H9 (cell line): ENCODE measurements at regions not wholly inside any gene's neighbourhood (a gene's known extent, or its start where the extent isn't known, plus 50 kb on each side); places are given as distances from the start of the nearest gene placed in this dataset.

Source experiments
- DNase-seq: peaks from one replicate; pipeline ENCODE4 v3.0.0-alpha.2; 2017
- H2AFZ ChIP-seq: one replicate; pipeline ENCODE4 v1.6.1; 2013; ENCODE audit warnings: mild to moderate bottlenecking, low read length, control low read depth, moderate library complexity
- H2AK5ac ChIP-seq: 2 replicates; pipeline ENCODE4 v1.6.1; 2013; ENCODE audit warnings: low read length, control low read depth, mixed read lengths; ENCODE audit not compliant: insufficient read length
- H2BK120ac ChIP-seq: one replicate; pipeline ENCODE4 v1.6.1; 2013; ENCODE audit warnings: low read depth, mild to moderate bottlenecking, low read length, control low read depth, inconsistent platforms; ENCODE audit not compliant: poor library complexity, severe bottlenecking
- H2BK12ac ChIP-seq: 2 replicates; pipeline ENCODE4 v1.6.1; 2013; ENCODE audit warnings: low read length, control low read depth, mixed read lengths, low read depth; ENCODE audit not compliant: insufficient read length
- H2BK15ac ChIP-seq: 2 replicates; pipeline ENCODE4 v1.6.1; 2013; ENCODE audit warnings: low read depth, low read length, control low read depth
- H2BK20ac ChIP-seq: one replicate; pipeline ENCODE4 v1.6.1; 2013; ENCODE audit warnings: low read depth, mild to moderate bottlenecking, low read length, control low read depth, inconsistent platforms; ENCODE audit not compliant: poor library complexity, severe bottlenecking
- H2BK5ac ChIP-seq: 2 replicates; pipeline ENCODE4 v1.6.1; 2013; ENCODE audit warnings: low read length, control low read depth, mixed read lengths; ENCODE audit not compliant: insufficient read length
- H3K14ac ChIP-seq: 2 replicates; pipeline ENCODE4 v1.6.1; 2013; ENCODE audit warnings: low read length, control low read depth; ENCODE audit not compliant: insufficient read depth
- H3K18ac ChIP-seq: 2 replicates; pipeline ENCODE4 v1.6.1; 2013; ENCODE audit warnings: low read depth, mild to moderate bottlenecking, mixed read lengths, low read length, control low read depth; ENCODE audit not compliant: insufficient read length
- H3K23ac ChIP-seq: 2 replicates; pipeline ENCODE4 v1.6.1; 2013; ENCODE audit warnings: low read length, control low read depth, mixed read lengths, low read depth; ENCODE audit not compliant: insufficient read length
- H3K23me2 ChIP-seq: 2 replicates; pipeline ENCODE4 v1.6.1; 2013; ENCODE audit warnings: low read depth, mild to moderate bottlenecking, mixed read lengths, low read length, control low read depth; ENCODE audit not compliant: insufficient read length, poor library complexity, severe bottlenecking
- H3K27ac ChIP-seq: 2 replicates; pipeline ENCODE4 v1.5.1; 2013; ENCODE audit warnings: low read length, control low read depth, mixed read lengths, low read depth; ENCODE audit not compliant: insufficient read length
- H3K27me3 ChIP-seq: 2 replicates; pipeline ENCODE4 v1.6.1; 2013; ENCODE audit warnings: low read length, control low read depth, inconsistent platforms; ENCODE audit not compliant: insufficient read depth
- H3K4ac ChIP-seq: 2 replicates; pipeline ENCODE4 v1.6.1; 2013; ENCODE audit warnings: low read depth, mild to moderate bottlenecking, control low read depth, inconsistent platforms, low read length, moderate library complexity
- H3K4me1 ChIP-seq: 2 replicates; pipeline ENCODE4 v1.6.1; 2013; ENCODE audit warnings: low read length, control low read depth, inconsistent platforms; ENCODE audit not compliant: insufficient read depth
- H3K4me2 ChIP-seq: 2 replicates; pipeline ENCODE4 v1.6.1; 2013; ENCODE audit warnings: low read length, control low read depth, mixed read lengths; ENCODE audit not compliant: insufficient read length, insufficient read depth
- H3K56ac ChIP-seq: 2 replicates; pipeline ENCODE4 v1.6.1; 2013; ENCODE audit warnings: low read depth, mild to moderate bottlenecking, mixed read lengths, low read length, control low read depth; ENCODE audit not compliant: insufficient read length
- H3K79me1 ChIP-seq: 2 replicates; pipeline ENCODE4 v1.6.1; 2013; ENCODE audit warnings: low read depth, mild to moderate bottlenecking, moderate library complexity, low read length, control low read depth, inconsistent platforms; ENCODE audit not compliant: insufficient read depth, poor library complexity, severe bottlenecking
- H3K79me2 ChIP-seq: 2 replicates; pipeline ENCODE4 v1.6.1; 2013; ENCODE audit warnings: low read length, control low read depth, inconsistent platforms; ENCODE audit not compliant: insufficient read depth
- H3K9ac ChIP-seq: 2 replicates; pipeline ENCODE4 v1.6.1; 2013; ENCODE audit warnings: low read length, control low read depth, mixed read lengths; ENCODE audit not compliant: insufficient read length; ENCODE audit errors: extremely low read depth
- H3K9me3 ChIP-seq: one replicate; pipeline ENCODE4 v1.6.1; 2013; ENCODE audit warnings: low read depth, low read length, inconsistent platforms; ENCODE audit not compliant: control insufficient read depth
- H3T11ph ChIP-seq: one replicate; pipeline ENCODE4 v1.6.1; 2013; ENCODE audit warnings: mild to moderate bottlenecking, low read length, control low read depth, inconsistent platforms
- H4K20me1 ChIP-seq: one replicate; pipeline ENCODE4 v1.6.1; 2013; ENCODE audit not compliant: control insufficient read depth, insufficient read length, insufficient read depth
- H4K5ac ChIP-seq: 2 replicates; pipeline ENCODE4 v1.6.1; 2013; ENCODE audit warnings: low read depth, mild to moderate bottlenecking, mixed read lengths, low read length, control low read depth; ENCODE audit not compliant: insufficient read length
- H4K8ac ChIP-seq: replicated peaks from 2 replicates; pipeline ENCODE4 v1.6.1; 2013; ENCODE audit warnings: low read length, control low read depth, mixed read lengths, low read depth; ENCODE audit not compliant: insufficient read length
- H4K91ac ChIP-seq: 2 replicates; pipeline ENCODE4 v1.6.1; 2013; ENCODE audit warnings: low read depth, mild to moderate bottlenecking, moderate library complexity, mixed read lengths, low read length, control low read depth; ENCODE audit not compliant: insufficient read length
- H3K27ac Mint-ChIP-seq, 3 experiments: 2 replicates in 2 of 3; 3 replicates in 1 of 3; pipeline ENCODE4 v1.8.0; 2020 to 2021; ENCODE audit warnings: mixed read lengths in 3 of 3, mild to moderate bottlenecking in 1 of 3, moderate library complexity in 1 of 3
- H3K27me3 Mint-ChIP-seq: 2 replicates; pipeline ENCODE4 v1.8.0; 2021; ENCODE audit warnings: low read depth, mild to moderate bottlenecking, moderate library complexity, mixed read lengths
- H3K36me3 Mint-ChIP-seq, 3 experiments: 2 replicates in 2 of 3; 3 replicates in 1 of 3; pipeline ENCODE4 v1.8.0; 2020 to 2021; ENCODE audit warnings: low read depth in 3 of 3, mixed read lengths in 3 of 3; ENCODE audit not compliant: insufficient read depth in 1 of 3
- H3K4me1 Mint-ChIP-seq, 2 experiments: 2 replicates each; pipeline ENCODE4 v1.8.0; 2020; ENCODE audit warnings: mixed read lengths in 2 of 2
- H3K4me3 Mint-ChIP-seq, 2 experiments: 2 replicates in 1 of 2; 3 replicates in 1 of 2; pipeline ENCODE4 v1.8.0; 2020 to 2021; ENCODE audit warnings: mild to moderate bottlenecking in 2 of 2, mixed read lengths in 2 of 2, moderate library complexity in 1 of 2
- H3K9me3 Mint-ChIP-seq, 2 experiments: 2 replicates in 1 of 2; 3 replicates in 1 of 2; pipeline ENCODE4 v1.8.0; 2020; ENCODE audit warnings: mild to moderate bottlenecking in 2 of 2, mixed read lengths in 2 of 2, moderate library complexity in 1 of 2
- WGBS: extraction: QIAGEN DNeasy Blood & Tissue Kit; methylation state at CpG from one replicate; pipeline ENCODE4 v1.1.7; 2013; ENCODE audit warnings: missing lambda C conversion rate, low lambda C conversion rate, mixed read lengths; ENCODE audit not compliant: insufficient read length; ENCODE audit errors: extremely low coverage; 5-methylcytosine and 5-hydroxymethylcytosine counted together
- TF ChIP-seq, protein P1 (sequence below): fragments of 200-600 bp; sonication (generic); conservative IDR thresholded peaks from 3 replicates; pipeline ENCODE4 v1.8.0; 2021; ENCODE audit warnings: antibody characterized with exemption, mild to moderate bottlenecking

DNA sequence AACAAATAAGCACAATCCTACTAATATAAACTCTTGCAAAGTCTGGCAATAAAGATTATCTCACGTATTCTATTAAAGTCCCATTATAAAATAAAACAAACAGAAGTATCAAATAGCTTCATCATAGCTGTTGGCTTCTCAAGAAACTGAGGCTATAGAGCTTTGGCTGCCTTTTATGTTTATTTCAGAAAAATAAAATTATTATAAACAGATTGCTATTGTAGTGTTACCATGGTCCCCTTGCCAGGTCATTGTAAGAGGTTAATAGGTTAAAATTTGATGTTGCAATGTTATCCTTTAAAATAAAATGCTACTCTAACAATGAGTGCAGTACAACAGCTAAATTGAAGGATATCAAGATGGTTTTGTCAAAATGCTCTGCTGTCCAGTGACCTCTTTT is 828.8 kb upstream of the SOX9 start:
- H3K56ac ChIP-seq, result no peak overlapping the region
- no peak overlapping the region for H3K4me3 Mint-ChIP-seq
- H3K79me2 ChIP-seq, result no peaks in the 10 kb centered on the region
- H3K79me1 ChIP-seq, result no peaks in the 10 kb centered on the region
- no peak overlapping the region for H3T11ph ChIP-seq
- no peak overlapping the region for H2BK5ac ChIP-seq
- H2BK12ac ChIP-seq, result no peak overlapping the region
- no peak overlapping the region for H2AFZ ChIP-seq
- H3K4me1 ChIP-seq, result peaks cover 2% of the 10 kb centered on the region; the same call in 1 of the 2 replicates
- TF ChIP-seq, protein P1, sequence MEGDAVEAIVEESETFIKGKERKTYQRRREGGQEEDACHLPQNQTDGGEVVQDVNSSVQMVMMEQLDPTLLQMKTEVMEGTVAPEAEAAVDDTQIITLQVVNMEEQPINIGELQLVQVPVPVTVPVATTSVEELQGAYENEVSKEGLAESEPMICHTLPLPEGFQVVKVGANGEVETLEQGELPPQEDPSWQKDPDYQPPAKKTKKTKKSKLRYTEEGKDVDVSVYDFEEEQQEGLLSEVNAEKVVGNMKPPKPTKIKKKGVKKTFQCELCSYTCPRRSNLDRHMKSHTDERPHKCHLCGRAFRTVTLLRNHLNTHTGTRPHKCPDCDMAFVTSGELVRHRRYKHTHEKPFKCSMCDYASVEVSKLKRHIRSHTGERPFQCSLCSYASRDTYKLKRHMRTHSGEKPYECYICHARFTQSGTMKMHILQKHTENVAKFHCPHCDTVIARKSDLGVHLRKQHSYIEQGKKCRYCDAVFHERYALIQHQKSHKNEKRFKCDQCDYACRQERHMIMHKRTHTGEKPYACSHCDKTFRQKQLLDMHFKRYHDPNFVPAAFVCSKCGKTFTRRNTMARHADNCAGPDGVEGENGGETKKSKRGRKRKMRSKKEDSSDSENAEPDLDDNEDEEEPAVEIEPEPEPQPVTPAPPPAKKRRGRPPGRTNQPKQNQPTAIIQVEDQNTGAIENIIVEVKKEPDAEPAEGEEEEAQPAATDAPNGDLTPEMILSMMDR, result no peak
- H3K9me3 ChIP-seq, result no peaks in the 10 kb centered on the region
- WGBS, result no CpG with 5 or more reads among the region's 1 CpG
- H3K14ac ChIP-seq, result no peak overlapping the region
- peaks cover 11% of the 10 kb centered on the region; the same call in 1 of the 2 replicates for H3K27me3 ChIP-seq
- H3K27ac Mint-ChIP-seq, result no peak overlapping the region
- H2BK15ac ChIP-seq, result no peak overlapping the region
- H3K4ac ChIP-seq, result no peak overlapping the region
- no peak overlapping the region for H3K9ac ChIP-seq
- H3K27ac ChIP-seq, result no peak overlapping the region
- peaks cover 0 to 3% of the 10 kb centered on the region in 2 experiments; a peak in 1 of 5 replicates for H3K9me3 Mint-ChIP-seq
- no peaks in the 10 kb centered on the region for H4K20me1 ChIP-seq
- no peak overlapping the region for H3K4me2 ChIP-seq
- H4K5ac ChIP-seq, result no peak overlapping the region
- no peak for DNase-seq
- no peak overlapping the region for H4K8ac ChIP-seq
- H2BK20ac ChIP-seq, result no peak overlapping the region
- no peak overlapping the region for H2AK5ac ChIP-seq
- no peaks in the 10 kb centered on the region for H3K36me3 Mint-ChIP-seq
- no peak overlapping the region for H3K23ac ChIP-seq
- peaks cover 8% of the 10 kb centered on the region in 2 experiments for H3K4me1 Mint-ChIP-seq
- H3K23me2 ChIP-seq, result no peaks in the 10 kb centered on the region
- H3K18ac ChIP-seq, result no peak overlapping the region
- H2BK120ac ChIP-seq, result no peak overlapping the region
- H3K27me3 Mint-ChIP-seq, result peaks cover 54% of the 10 kb centered on the region
- H4K91ac ChIP-seq, result no peak overlapping the region
